Activated T-cell treated with anti-CD3 and anti-CD28 coated beads for 4 hours (primary cell): ENCODE measurements at regions not wholly inside any gene's neighbourhood (a gene's known extent, or its start where the extent isn't known, plus 50 kb on each side); places are given as distances from the start of the nearest gene placed in this dataset.

Experiments
- DNase-seq: peaks from one replicate; pipeline ENCODE4 v3.0.0-alpha.2; 2020

DNA sequence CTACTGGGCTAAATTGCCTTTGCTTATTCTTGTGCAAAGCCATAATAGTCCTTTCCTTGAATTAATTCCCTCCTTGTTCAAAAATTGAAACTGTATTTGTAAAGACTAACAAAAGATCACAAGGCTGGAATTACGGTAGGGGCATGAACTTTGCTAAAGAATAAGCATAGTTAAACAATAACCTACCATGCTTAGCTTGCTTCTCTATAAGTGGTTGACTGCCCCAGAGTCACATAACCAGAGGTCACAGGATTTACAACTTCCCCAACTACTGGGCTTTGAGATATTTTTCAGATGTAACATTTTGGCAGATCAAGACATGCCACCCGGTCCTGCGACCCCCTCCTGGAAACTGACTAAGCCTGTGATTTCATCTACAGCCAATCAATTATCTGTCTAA lies 181.4 kb downstream of the GPAM start:
- DNase-seq = no peak

- DNase-seq = no peak
These were observed 179.5 kb downstream of the GPAM start for GRCh38 chr10:112004075-112004474.

DNA sequence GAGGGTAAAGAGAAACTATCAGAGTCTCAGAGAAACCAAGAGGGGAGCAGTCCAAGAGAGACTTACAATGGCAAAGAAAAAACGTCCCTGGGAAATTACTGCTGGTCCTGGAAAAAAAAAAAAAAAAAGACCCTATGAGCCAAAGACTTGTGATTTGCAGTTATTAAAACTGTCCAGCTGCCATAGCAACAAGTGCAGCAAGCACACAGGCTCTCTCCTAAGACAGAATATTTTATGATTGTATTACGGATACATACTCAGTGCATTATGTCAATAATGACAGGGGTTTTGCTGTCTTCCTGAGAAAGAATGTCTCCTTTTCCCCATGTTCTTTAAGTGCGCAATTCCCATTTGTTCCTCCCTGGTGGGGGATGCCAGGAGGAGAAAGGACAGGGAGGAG lies 178.5 kb downstream of the GPAM start:
- no peak for DNase-seq

DNA sequence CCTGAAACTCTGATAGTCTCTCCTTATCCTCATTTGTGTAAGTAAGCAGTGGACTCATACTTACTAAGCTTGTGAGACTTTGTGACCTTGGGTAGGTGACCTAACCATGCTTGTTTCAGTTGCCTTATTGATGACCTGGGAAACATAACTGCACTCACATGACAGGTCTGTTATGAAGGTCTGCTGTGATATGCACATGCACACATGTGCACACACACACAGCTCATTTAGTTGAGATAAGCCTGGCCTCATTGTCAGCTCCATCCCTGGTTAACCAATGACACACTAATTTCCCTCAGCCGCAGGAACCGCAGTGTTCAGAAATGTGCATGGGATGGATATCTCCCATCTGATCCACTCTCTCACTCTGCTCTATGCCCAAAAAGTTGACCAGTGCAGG lies 177.2 kb downstream of the GPAM start:
- no peak for DNase-seq

DNA sequence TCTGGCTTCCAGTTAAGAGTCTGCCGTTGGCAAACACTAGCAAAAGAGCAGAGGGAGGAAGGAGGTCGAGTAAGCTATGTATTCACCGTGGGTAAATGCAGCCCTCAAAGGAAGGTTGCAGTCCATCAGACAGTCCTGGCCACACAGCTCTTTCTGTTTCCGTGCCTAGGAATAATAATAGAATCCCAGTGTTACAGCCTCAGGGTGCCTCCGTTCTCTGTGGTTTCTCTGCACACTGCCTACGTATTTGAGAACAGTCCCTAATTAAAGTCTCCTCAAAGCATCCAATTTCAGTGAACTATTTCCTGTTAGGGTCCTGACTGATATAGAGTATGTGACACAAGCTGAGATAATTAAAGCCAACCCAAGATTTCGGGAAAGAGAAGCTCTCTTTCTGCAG lies 176.7 kb downstream of the GPAM start:
- no peak for DNase-seq

DNA sequence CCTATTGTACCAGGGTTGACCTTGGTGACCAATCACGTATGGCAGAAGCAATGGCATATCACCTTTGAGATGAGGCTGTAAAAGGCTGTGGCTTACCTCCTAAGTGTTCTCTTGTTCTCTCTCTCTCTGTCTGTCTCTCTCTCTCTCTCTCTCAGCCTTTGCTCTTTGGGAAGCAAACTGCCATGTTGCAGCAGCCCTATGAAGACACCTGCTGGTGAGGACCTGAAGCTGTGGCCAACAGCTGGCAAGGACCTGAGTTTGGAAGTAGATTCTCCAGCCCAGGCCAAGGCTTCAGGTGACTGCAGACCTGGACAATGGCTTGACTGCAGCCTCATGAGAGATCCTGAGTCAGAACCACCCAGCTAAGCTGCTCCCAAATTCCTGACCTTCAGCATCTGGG lies 161.4 kb downstream of the GPAM start:
- DNase-seq = no peak

DNA sequence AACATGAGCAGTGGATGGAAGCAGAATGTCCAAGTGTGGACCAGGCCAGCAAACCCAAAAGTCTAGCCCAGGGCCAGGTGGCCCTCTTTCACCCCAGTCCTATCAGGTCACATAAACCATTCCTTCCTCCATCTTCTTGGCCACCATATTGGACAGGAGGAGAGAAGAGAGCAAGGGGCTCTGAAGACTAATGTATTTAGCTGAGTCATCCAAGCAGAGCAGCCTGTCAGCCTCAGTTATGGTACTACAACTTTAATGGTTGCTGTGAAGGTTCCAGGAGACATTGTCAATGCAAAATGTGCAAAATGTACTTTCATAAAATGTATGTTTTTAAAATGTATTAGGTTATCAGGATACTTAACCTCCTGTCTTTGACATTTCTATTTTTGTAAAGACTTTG lies 159.5 kb downstream of the GPAM start:
- DNase-seq = no peak

- DNase-seq = no peak
These were observed 158.3 kb downstream of the GPAM start for GRCh38 chr10:112025228-112025627.

DNA sequence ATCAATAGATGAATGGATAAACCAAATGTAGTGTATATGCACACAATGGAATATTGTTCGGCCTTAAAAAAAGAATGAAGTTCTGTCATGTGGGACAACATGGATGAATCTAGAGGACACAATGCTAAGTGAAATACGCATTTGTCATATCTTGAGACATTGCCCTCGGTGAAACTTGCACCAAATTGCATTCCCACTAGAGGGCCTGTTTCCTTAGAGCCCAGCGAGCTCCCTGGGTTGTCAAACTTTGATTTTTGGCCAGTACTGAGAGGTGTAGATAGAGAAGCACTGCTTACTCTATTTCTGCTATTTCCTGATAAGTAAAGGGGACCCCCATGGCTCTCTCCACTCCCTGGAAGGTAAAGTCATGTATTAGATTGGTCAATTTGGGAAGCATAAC lies 157.1 kb downstream of the GPAM start:
- DNase-seq = no peak

GRCh38 chr10:112027731-112028280 lies 155.8 kb downstream of the GPAM start:
- DNase-seq = no peak

- DNase-seq = no peak
These were observed 153.1 kb downstream of the GPAM start for GRCh38 chr10:112030431-112030830.

DNA sequence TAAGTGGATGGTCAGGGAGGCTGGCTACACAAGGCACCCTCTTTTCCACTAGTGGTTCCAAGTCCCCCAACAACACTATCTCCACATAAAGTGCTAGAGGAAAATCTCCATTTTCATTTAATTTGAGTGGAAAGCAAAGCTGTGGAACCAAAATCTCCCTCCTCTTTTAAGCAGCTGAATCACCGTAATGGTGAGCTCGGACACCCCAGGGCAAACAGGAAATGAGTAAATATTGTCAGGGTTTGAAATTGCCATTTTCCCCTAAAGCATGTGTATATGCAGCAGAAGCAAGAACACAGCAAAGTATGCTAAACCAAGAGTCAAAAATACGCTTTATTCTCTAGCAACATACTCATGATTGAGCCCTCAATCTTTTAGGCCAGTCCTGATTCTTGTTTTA lies 143.7 kb downstream of the GPAM start:
- no peak for DNase-seq

DNA sequence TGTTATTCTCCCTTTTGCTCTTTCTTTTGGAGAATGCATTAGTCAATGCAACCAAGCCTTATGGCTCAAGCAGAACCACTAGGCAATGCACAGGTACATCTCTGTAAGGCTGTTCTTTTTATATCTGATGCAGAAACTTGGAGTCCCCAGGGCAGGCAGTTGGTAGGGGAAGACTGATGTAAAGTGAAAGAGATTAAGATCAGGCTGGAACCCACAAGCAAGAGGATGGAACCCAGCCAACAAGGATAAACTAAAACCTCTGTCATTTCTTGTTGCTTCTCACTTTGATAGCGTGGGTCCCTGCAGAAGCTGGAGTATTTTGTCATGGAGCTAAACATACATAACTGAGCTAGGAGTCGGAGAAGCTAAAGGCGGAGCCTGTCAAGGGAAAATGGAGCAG lies 142.9 kb downstream of the GPAM start:
- DNase-seq = no peak

DNA sequence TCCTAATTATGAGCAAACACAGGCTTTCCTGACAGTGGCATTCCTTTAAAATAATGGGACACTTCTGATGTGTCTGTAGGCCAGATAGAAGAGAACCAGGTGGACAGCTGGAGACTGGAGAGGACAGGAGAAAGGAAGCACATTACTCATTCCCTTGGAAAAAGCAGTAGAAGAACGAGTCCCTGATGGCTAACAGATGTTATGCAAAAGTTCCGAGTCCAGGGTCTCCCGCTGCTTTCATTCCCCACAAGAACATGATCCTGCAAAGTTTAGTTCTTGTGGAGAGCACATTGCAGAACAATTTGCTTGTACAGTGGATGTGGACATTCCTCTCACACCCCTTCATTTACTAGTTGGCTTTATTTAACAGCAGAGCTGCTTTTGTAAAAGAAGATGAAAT lies 137.6 kb downstream of the GPAM start:
- no peak for DNase-seq

GRCh38 chr10:112047674-112048073 lies 135.9 kb downstream of the GPAM start:
- DNase-seq = no peak

DNA sequence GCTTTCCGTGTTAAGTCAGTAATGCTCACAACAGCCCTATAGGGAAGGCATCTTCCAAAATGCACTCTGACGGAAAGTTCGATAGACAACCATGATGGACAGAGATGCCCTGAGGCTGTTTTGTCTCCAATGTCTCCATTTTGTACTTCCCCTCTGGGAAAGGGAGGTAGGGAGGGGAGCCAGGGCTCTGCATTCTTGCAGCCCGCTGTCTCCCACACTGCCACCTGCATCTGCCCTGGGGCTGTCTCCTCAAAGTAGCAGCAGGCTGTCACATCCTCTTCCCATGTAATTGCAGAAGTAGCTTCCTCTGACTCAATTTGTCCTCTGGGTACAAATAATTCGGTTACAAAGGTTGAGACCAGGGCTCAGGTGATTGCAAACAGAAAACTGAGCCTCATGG lies 131.4 kb downstream of the GPAM start:
- DNase-seq = no peak

DNA sequence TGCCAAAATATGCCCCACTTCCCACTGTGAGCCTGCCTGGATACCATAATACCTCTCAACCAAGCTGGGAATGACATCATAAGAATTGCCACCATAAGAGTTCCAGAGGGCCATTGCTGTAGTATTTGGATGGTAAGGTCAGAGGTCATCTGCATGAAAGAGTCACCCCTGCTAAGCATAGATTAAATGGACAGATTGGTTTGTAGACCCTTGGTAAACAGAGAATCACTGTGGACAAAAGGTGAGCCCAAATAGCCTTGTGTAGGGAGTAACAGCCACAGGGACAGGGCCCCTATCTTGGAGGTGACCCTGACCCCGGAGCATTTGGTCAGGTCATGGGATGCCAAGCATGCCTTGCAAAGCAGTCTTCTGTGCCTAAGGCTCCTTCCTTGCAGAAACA lies 129.7 kb downstream of the GPAM start:
- DNase-seq = no peak

- DNase-seq = no peak
These were observed 129.0 kb downstream of the GPAM start for GRCh38 chr10:112054516-112054915.

DNA sequence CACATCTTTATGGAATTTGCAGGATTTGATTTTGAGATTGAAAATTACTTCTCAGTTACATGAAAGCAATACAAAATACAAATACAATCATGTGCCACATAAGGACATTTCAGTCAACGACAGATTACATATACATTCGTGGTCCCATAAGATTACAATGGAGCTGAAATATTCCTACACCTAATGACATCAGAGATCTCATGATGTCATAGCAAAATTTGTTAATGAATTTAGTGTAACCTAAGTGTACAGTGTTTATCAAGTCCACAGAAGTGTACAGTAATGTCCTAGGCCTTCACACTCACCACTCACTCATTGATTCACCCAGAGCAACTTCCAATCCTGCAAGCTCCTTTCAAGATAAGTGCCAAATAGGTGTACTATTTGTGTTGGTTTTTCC lies 126.5 kb downstream of the GPAM start:
- DNase-seq = no peak

GRCh38 chr10:112059220-112059619 lies 124.3 kb downstream of the GPAM start:
- DNase-seq = no peak

- DNase-seq = no peak
These were observed 111.9 kb downstream of the GPAM start for GRCh38 chr10:112071596-112072133.

DNA sequence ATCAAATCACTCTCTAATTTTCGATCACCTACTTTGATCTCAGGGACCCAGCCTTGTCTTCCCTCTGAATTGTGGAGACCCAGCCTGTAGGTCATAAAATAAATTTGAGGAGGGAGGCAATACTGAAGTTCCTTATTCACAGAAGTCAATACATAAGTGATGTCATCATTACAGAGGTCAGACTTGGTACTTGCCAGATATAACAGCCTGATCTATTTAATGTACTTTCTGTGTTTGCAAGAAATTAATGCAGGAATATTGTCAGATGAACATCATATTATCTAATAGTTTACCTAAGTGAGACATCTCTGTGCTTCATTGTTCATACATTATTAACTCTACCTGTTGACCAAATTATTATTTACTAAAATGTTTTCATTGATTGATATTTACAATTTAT lies 105.6 kb downstream of the GPAM start:
- DNase-seq = no peak

- DNase-seq = no peak
These were observed 103.3 kb downstream of the GPAM start for GRCh38 chr10:112080231-112080630.

GRCh38 chr10:112082120-112082519 lies 101.4 kb downstream of the GPAM start:
- no peak for DNase-seq

DNA sequence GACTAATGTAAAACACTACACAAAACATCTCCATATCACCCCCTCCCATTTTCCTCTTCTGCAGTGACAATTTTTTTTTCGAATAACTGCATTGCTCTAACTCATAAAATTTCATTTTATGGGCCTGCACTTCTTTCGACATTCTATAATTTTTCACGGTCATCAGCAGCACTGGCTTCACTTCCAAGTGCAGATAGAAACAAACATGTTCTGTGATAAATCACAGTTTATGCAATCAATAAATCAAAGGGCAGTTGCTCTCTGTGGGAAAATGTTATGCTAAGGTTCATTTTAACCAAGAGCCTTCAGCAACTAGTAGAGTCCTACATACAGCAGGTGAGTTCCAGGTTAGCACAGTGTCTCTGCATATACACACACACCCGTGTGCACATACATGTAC lies 100.1 kb downstream of the GPAM start:
- DNase-seq = no peak
